ENCODE measurements at regions not wholly inside any gene's neighbourhood (a gene's known extent, or its start where the extent isn't known, plus 50 kb on each side); places are given as distances from the start of the nearest gene placed in this dataset.

- no peak for TF ChIP-seq PRDM10 (tag by site-specific recombination; IDR thresholded peaks at IDR 0.05)
- TF ChIP-seq, protein P1, sequence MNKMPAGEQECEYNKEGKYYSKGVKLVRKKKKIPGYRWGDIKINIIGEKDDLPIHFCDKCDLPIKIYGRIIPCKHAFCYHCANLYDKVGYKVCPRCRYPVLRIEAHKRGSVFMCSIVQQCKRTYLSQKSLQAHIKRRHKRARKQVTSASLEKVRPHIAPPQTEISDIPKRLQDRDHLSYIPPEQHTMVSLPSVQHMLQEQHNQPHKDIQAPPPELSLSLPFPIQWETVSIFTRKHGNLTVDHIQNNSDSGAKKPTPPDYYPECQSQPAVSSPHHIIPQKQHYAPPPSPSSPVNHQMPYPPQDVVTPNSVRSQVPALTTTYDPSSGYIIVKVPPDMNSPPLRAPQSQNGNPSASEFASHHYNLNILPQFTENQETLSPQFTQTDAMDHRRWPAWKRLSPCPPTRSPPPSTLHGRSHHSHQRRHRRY (tag by site-specific recombination; IDR thresholded peaks at IDR 0.05): no peak
- TF ChIP-seq ZNF830 (tag by site-specific recombination; IDR thresholded peaks at IDR 0.05; ENCODE audit: low read depth): no peak
- no peak for TF ChIP-seq ZNF449 (tag by site-specific recombination; IDR thresholded peaks at IDR 0.05)
- no peak for TF ChIP-seq ZNF501 (tag by site-specific recombination; IDR thresholded peaks at IDR 0.05)
- TF ChIP-seq ZNF335 (tag by site-specific recombination; conservative IDR thresholded peaks at IDR 0.05): no peak
- TF ChIP-seq REST (tag by site-specific recombination; IDR thresholded peaks at IDR 0.05): no peak
- TF ChIP-seq ZNF777 (tag by site-specific recombination; IDR thresholded peaks at IDR 0.05; ENCODE audit: borderline replicate concordance): no peak
- TF ChIP-seq ZNF184 (tag by site-specific recombination; IDR thresholded peaks at IDR 0.05): no peak
- no peak for TF ChIP-seq ZNF76 (tag by site-specific recombination; IDR thresholded peaks at IDR 0.05; ENCODE audit: borderline replicate concordance, low read depth)
These were observed 109.7 kb upstream of the SLC7A14 start (continued) for GRCh38 chr3:170695486-170696064.

DNA sequence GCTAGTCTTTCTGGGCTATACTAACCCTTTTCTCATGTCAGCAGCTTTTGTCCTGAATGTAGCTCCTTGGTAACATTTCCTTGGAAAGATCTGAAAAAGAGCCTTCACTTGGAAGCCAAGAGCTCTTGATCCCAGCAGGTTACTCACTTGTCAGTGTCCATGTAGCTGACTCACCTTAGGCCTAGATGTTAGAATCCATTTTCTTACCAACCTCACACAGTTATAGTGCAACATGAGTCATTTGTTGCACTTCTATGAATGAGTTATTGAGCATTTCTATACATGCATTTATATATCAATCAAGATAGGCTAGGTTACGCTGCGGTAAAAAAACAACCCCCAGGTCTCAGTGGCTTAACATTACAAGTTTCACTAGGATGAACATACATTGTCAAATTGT lies 106.8 kb upstream of the SLC7A14 start:
- no peaks in the 10 kb centered on the region for H3K4me1 ChIP-seq (ENCODE audit: control insufficient read depth, insufficient read depth, low read length)
- no peak overlapping the region for H3K4me3 ChIP-seq (ENCODE audit: low read depth, low read length)
- no peak overlapping the region for H3K27ac ChIP-seq (ENCODE audit: extremely low read depth, low read depth, low read length)
- ChIA-PET POLR2A (no interaction called here), CTCF (no interaction called here)
- no peaks in the 10 kb centered on the region for H3K36me3 ChIP-seq (ENCODE audit: control insufficient read depth in 2 of 2, insufficient read depth in 1 of 2, low read length in 2 of 2)
- TF ChIP-seq ZNF274 (IDR thresholded peaks at IDR 0.05; ENCODE audit: low read length) (no peak), ZNF274 (tag by site-specific recombination; IDR thresholded peaks at IDR 0.05; ENCODE audit: borderline replicate concordance) (no peak), YY1 (tag by site-specific recombination; IDR thresholded peaks at IDR 0.05) (no peak), ZNF555 (tag by site-specific recombination; conservative IDR thresholded peaks at IDR 0.05) (no peak), ZNF488 (tag by site-specific recombination; IDR thresholded peaks at IDR 0.05) (no peak)
- TF ChIP-seq, protein P2, sequence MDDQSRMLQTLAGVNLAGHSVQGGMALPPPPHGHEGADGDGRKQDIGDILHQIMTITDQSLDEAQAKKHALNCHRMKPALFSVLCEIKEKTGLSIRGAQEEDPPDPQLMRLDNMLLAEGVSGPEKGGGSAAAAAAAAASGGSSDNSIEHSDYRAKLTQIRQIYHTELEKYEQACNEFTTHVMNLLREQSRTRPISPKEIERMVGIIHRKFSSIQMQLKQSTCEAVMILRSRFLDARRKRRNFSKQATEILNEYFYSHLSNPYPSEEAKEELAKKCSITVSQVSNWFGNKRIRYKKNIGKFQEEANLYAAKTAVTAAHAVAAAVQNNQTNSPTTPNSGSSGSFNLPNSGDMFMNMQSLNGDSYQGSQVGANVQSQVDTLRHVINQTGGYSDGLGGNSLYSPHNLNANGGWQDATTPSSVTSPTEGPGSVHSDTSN (CRISPR knock-in tag; IDR thresholded peaks at IDR 0.05): no peak
- no peaks in the 10 kb centered on the region for H3K9me3 ChIP-seq (ENCODE audit: control insufficient read depth, insufficient read depth, low read depth, low read length)

All from HEK293 (cell line).